SU-DHL-6 (cell line): ENCODE measurements at regions not wholly inside any gene's neighbourhood (a gene's known extent, or its start where the extent isn't known, plus 50 kb on each side); places are given as distances from the start of the nearest gene placed in this dataset.

Experiments used
- CTCF ChIP-seq: fragments of 200-600 bp; sonication (generic); IDR thresholded peaks from one replicate; pipeline ENCODE4 v1.5.1; 2017; ENCODE audit warnings: antibody characterized with exemption, mild to moderate bottlenecking, low read length, moderate library complexity; ENCODE audit not compliant: insufficient read depth, poor library complexity, severe bottlenecking
- EZH2phosphoT487 ChIP-seq: fragments of 200-600 bp; sonication (generic), shearing (Covaris generic); conservative IDR thresholded peaks from 2 replicates; pipeline ENCODE4 v1.6.1; 2018; ENCODE audit warnings: mild to moderate bottlenecking, antibody characterized with exemption, low read length, moderate library complexity, mixed read lengths

- no peak for TF ChIP-seq CTCF
- TF ChIP-seq EZH2phosphoT487: no peak
Measured at GRCh38 chr18:2082676-2083075, 488.6 kb downstream of the METTL4 start.
